Activated CD4-positive, alpha-beta T cell treated with anti-CD3 and anti-CD28 coated beads, Interleukin-2, amount 10 ng/mL, durations not matched to agents 24 days and 14 days (primary cell): ENCODE measurements at regions not wholly inside any gene's neighbourhood (a gene's known extent, or its start where the extent isn't known, plus 50 kb on each side); places are given as distances from the start of the nearest gene placed in this dataset.

Experiments used
- DNase-seq: peaks from one replicate; pipeline ENCODE4 v3.0.0; 2022
- H3K27ac Mint-ChIP-seq: one replicate; pipeline ENCODE4 v1.8.0; 2022; ENCODE audit warnings: mild to moderate bottlenecking, mixed read lengths
- H3K27me3 Mint-ChIP-seq: one replicate; pipeline ENCODE4 v1.8.0; 2022; ENCODE audit warnings: mixed read lengths
- H3K36me3 Mint-ChIP-seq: one replicate; pipeline ENCODE4 v1.8.0; 2022; ENCODE audit warnings: low read depth, mild to moderate bottlenecking, mixed read lengths
- H3K4me1 Mint-ChIP-seq: one replicate; pipeline ENCODE4 v1.8.0; 2021; ENCODE audit warnings: mixed read lengths
- H3K4me3 Mint-ChIP-seq: one replicate; pipeline ENCODE4 v1.8.0; 2022; ENCODE audit warnings: mild to moderate bottlenecking, moderate library complexity, mixed read lengths
- H3K9me3 Mint-ChIP-seq: one replicate; pipeline ENCODE4 v1.8.0; 2021; ENCODE audit warnings: mixed read lengths
- intact Hi-C: fragments of 100-400 bp; cut with micrococcal nuclease; formaldehyde crosslinking; loops from one replicate; pipeline ENCODE4 v1.15.1; 2023

GRCh38 chr2:187220071-187220470 lies 228.0 kb downstream of the CALCRL start:
- no peaks in the 10 kb centered on the region for H3K4me1 Mint-ChIP-seq
- no peaks in the 10 kb centered on the region for H3K27me3 Mint-ChIP-seq
- no peak overlapping the region for H3K27ac Mint-ChIP-seq
- no peak for DNase-seq
- intact Hi-C loops = no loop called here
- H3K4me3 Mint-ChIP-seq = no peak overlapping the region
- H3K36me3 Mint-ChIP-seq = no peaks in the 10 kb centered on the region
- H3K9me3 Mint-ChIP-seq = no peaks in the 10 kb centered on the region

GRCh38 chr2:187215532-187216240 lies 232.4 kb downstream of the CALCRL start:
- H3K36me3 Mint-ChIP-seq = no peaks in the 10 kb centered on the region
- no peaks in the 10 kb centered on the region for H3K27me3 Mint-ChIP-seq
- intact Hi-C loops = no loop called here
- DNase-seq = no peak
- no peaks in the 10 kb centered on the region for H3K4me1 Mint-ChIP-seq
- H3K27ac Mint-ChIP-seq = no peak overlapping the region
- no peaks in the 10 kb centered on the region for H3K9me3 Mint-ChIP-seq
- no peak overlapping the region for H3K4me3 Mint-ChIP-seq

GRCh38 chr2:187214306-187214705 lies 233.7 kb downstream of the CALCRL start:
- Mint-ChIP-seq H3K27me3 (no peaks in the 10 kb centered on the region), H3K27ac (no peak overlapping the region), H3K4me3 (no peak overlapping the region), H3K9me3 (no peaks in the 10 kb centered on the region), H3K36me3 (no peaks in the 10 kb centered on the region), H3K4me1 (no peaks in the 10 kb centered on the region)
- DNase-seq = no peak
- intact Hi-C loops = no loop called here

- H3K36me3 Mint-ChIP-seq = no peaks in the 10 kb centered on the region
- H3K27ac Mint-ChIP-seq = no peak overlapping the region
- H3K4me3 Mint-ChIP-seq = no peak overlapping the region
- H3K9me3 Mint-ChIP-seq = no peaks in the 10 kb centered on the region
- H3K4me1 Mint-ChIP-seq = no peaks in the 10 kb centered on the region
- no peaks in the 10 kb centered on the region for H3K27me3 Mint-ChIP-seq
- DNase-seq = no peak
- intact Hi-C loops = no loop called here
Observed at GRCh38 chr2:187213798-187214197, 234.3 kb downstream of the CALCRL start.

GRCh38 chr2:187210726-187211125 lies 237.3 kb downstream of the CALCRL start:
- Mint-ChIP-seq H3K36me3 (no peaks in the 10 kb centered on the region), H3K4me1 (no peaks in the 10 kb centered on the region), H3K27me3 (no peaks in the 10 kb centered on the region), H3K9me3 (no peaks in the 10 kb centered on the region), H3K4me3 (no peak overlapping the region), H3K27ac (no peak overlapping the region)
- no peak for DNase-seq
- intact Hi-C loops = no loop called here

- Mint-ChIP-seq H3K27me3 (no peaks in the 10 kb centered on the region), H3K9me3 (no peaks in the 10 kb centered on the region), H3K27ac (no peak overlapping the region), H3K36me3 (no peaks in the 10 kb centered on the region), H3K4me1 (no peaks in the 10 kb centered on the region), H3K4me3 (no peak overlapping the region)
- intact Hi-C loops = no loop called here
- no peak for DNase-seq
Observed at GRCh38 chr2:187208199-187208785, 239.8 kb downstream of the CALCRL start.

- no peaks in the 10 kb centered on the region for H3K27me3 Mint-ChIP-seq
- intact Hi-C loops = no loop called here
- H3K36me3 Mint-ChIP-seq = no peaks in the 10 kb centered on the region
- no peaks in the 10 kb centered on the region for H3K9me3 Mint-ChIP-seq
- H3K27ac Mint-ChIP-seq = no peak overlapping the region
- no peaks in the 10 kb centered on the region for H3K4me1 Mint-ChIP-seq
- no peak for DNase-seq
- no peak overlapping the region for H3K4me3 Mint-ChIP-seq
Observed at GRCh38 chr2:187207126-187207525, 240.9 kb downstream of the CALCRL start.

- Mint-ChIP-seq H3K4me1 (no peaks in the 10 kb centered on the region), H3K9me3 (no peaks in the 10 kb centered on the region), H3K36me3 (no peaks in the 10 kb centered on the region), H3K27me3 (no peaks in the 10 kb centered on the region), H3K27ac (no peak overlapping the region), H3K4me3 (no peak overlapping the region)
- DNase-seq = no peak
- intact Hi-C loops = no loop called here
Observed at GRCh38 chr2:187206471-187206870, 241.6 kb downstream of the CALCRL start.

GRCh38 chr2:187206071-187206470 lies 242.0 kb downstream of the CALCRL start:
- DNase-seq = no peak
- intact Hi-C loops = no loop called here
- H3K4me1 Mint-ChIP-seq = no peaks in the 10 kb centered on the region
- no peak overlapping the region for H3K27ac Mint-ChIP-seq
- no peak overlapping the region for H3K4me3 Mint-ChIP-seq
- H3K36me3 Mint-ChIP-seq = no peaks in the 10 kb centered on the region
- no peaks in the 10 kb centered on the region for H3K9me3 Mint-ChIP-seq
- no peaks in the 10 kb centered on the region for H3K27me3 Mint-ChIP-seq

GRCh38 chr2:187198136-187198535 lies 249.9 kb downstream of the CALCRL start:
- DNase-seq = no peak
- Mint-ChIP-seq H3K27ac (no peak overlapping the region), H3K4me3 (no peak overlapping the region), H3K36me3 (no peaks in the 10 kb centered on the region), H3K27me3 (no peaks in the 10 kb centered on the region), H3K4me1 (no peaks in the 10 kb centered on the region), H3K9me3 (no peaks in the 10 kb centered on the region)
- intact Hi-C loops = no loop called here

GRCh38 chr2:187194049-187194448 lies 254.0 kb downstream of the CALCRL start:
- Mint-ChIP-seq H3K4me1 (no peaks in the 10 kb centered on the region), H3K27ac (no peak overlapping the region), H3K4me3 (no peak overlapping the region), H3K27me3 (no peaks in the 10 kb centered on the region), H3K9me3 (no peaks in the 10 kb centered on the region), H3K36me3 (no peaks in the 10 kb centered on the region)
- intact Hi-C loops = no loop called here
- DNase-seq = peak; percentile 36

- no peaks in the 10 kb centered on the region for H3K4me1 Mint-ChIP-seq
- H3K9me3 Mint-ChIP-seq = no peaks in the 10 kb centered on the region
- no peaks in the 10 kb centered on the region for H3K36me3 Mint-ChIP-seq
- intact Hi-C loops = no loop called here
- H3K27me3 Mint-ChIP-seq = no peaks in the 10 kb centered on the region
- H3K27ac Mint-ChIP-seq = no peak overlapping the region
- H3K4me3 Mint-ChIP-seq = no peak overlapping the region
- no peak for DNase-seq
Observed at GRCh38 chr2:187188783-187189631, 259.0 kb downstream of the CALCRL start.

- no peak overlapping the region for H3K27ac Mint-ChIP-seq
- H3K36me3 Mint-ChIP-seq = no peaks in the 10 kb centered on the region
- no peak overlapping the region for H3K4me3 Mint-ChIP-seq
- intact Hi-C loops = no loop called here
- DNase-seq = no peak
- no peaks in the 10 kb centered on the region for H3K27me3 Mint-ChIP-seq
- H3K4me1 Mint-ChIP-seq = no peaks in the 10 kb centered on the region
- H3K9me3 Mint-ChIP-seq = peaks cover 6% of the 10 kb centered on the region
Observed at GRCh38 chr2:187187519-187187918, 260.5 kb downstream of the CALCRL start.

GRCh38 chr2:187180529-187180928 lies 267.5 kb downstream of the CALCRL start:
- Mint-ChIP-seq H3K9me3 (peaks cover 6% of the 10 kb centered on the region), H3K36me3 (no peaks in the 10 kb centered on the region), H3K4me1 (no peaks in the 10 kb centered on the region), H3K27ac (no peak overlapping the region), H3K4me3 (no peak overlapping the region), H3K27me3 (no peaks in the 10 kb centered on the region)
- intact Hi-C loops = no loop called here
- DNase-seq = no peak
